Cardiac septum (tissue), 1 donor: ENCODE measurements at regions not wholly inside any gene's neighbourhood (a gene's known extent, or its start where the extent isn't known, plus 50 kb on each side); places are given as distances from the start of the nearest gene placed in this dataset.
"Not testable (repeated sequence)": the region's sequence is repeated elsewhere in the genome, so short reads cannot be mapped to it uniquely, and the experiment has no call there.

ENCODE experiments used
- DNase-seq: peaks from one replicate; pipeline ENCODE4 v3.0.0-alpha.2; 2020; ENCODE audit warnings: low spot score
- intact Hi-C: fragments of 100-400 bp; cut with DNase I; formaldehyde crosslinking; loops from one replicate; pipeline ENCODE4 v1.14.0; 2022
- donor health status: DM: no; HTN: no; CAD: no.

- DNase-seq, intact Hi-C loops: not testable (repeated sequence)
Measured at GRCh38 chr16:29228664-29229611, 177.6 kb downstream of the NPIPB11 start.

DNA sequence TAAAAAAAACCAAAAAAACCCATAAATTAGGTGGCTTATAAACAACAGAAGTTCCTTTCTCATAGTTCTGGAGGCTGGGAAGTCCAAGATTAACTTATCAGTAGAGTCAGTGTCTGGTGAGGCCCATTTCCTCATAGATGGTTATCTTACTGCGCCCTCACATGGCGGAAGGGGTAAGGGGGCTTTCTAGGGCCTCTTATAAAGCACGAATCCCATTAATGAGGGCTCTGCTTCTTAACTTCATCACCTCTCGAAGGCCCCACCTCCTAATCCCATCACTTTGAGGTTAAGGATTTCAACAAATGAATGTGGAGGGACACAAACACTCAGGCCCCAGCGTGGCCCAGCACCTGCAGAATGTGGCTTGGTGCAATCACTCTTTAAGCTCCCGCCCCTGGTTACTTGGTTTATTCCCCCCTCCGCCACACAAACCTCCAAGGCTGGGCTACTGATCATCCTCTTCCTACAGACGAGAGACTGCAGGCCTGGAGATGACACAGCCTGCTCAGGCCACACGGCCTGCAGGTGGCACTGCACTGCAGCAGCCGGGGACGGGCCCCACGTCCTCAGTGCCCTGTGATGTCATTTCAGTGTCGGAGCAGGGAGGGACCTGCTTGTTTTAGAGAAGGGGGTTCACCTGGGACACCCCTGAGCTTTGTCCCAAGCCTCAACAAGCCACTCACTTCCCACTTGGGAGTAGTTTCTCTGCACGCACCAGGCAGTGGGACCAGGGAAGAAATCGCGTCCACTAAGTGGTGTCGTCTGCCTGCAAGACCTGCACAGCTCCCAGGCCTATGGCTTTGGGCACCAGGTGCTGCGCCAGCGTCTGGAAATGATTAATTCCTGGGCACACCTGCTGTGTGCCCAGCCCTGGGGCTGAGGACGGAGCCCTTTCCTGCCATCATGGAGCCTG, 178.5 kb downstream of the NPIPB11 start:
- DNase-seq, intact Hi-C loops: not testable (repeated sequence)

- intact Hi-C loops = no loop called here
- DNase-seq = no peak
Measured at GRCh38 chr16:29226782-29227181, 179.7 kb downstream of the NPIPB11 start.

DNA sequence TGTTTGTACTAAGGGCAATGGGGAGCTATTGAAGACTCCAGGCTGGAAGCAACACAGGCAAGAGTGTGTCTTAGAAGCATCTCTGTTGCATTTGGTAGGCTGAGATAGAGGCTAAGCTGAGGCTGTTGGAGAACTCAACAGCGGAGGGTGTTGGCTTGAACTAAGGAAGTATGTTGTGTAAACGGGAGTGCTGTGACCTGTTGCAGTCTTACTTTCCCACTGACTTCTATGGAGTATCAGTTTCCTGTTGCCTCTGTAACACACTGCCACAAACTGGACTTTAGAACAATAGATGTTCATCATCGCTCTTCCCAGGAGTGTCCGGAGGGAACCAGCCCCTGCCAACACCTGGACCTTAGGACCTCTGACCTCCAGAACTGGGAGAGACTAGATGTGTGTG, 181.8 kb downstream of the NPIPB11 start:
- peak; percentile 22 for DNase-seq
- intact Hi-C loops = not testable (repeated sequence)

DNA sequence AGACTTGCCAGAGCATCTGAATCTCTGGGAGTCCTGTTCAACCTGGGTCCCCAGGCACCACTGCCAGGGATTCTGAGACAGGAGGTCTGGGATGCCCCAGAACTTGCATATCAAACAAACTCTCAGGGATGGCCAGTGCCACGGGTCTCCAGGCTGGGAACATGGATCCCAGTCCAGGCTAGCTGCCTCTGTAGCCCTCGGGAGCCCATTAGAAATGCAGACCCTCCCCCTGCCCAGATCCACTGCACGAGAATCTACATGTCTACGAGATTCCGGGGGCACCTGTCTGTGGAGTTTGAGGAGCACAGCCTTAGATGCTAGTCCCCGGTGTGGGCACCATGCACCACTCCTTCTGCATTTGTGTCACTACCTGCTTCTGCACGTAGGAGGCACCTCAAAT, 183.9 kb downstream of the NPIPB11 start:
- intact Hi-C loops = not testable (repeated sequence)

DNA sequence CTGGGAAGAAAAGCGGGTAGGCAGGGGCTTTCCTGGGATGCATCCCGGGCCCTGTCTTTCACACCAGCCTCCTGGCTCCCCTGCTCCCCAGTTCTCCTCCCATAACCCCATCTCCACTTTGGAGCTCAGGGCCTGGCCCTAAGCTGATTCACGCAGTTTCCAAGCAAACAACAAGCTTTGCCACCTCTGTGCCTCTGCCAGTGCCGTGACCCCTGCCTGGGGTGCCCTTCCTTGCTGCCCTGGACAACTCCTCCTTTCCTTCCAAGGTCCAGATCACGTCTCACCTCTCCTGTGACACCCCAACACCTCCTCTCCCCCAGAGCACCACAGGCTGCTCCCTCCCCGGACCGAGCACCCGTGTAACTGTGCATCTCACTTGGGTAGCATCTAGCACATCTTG, 184.5 kb downstream of the NPIPB11 start:
- intact Hi-C loops, DNase-seq: not testable (repeated sequence)

More for the DNA sequence above, 183.9 kb downstream of the NPIPB11 start:
- peak; percentile 36 for DNase-seq

- DNase-seq, intact Hi-C loops: not testable (repeated sequence)
Measured at GRCh38 chr16:29221281-29221955, 185.1 kb downstream of the NPIPB11 start.

DNA sequence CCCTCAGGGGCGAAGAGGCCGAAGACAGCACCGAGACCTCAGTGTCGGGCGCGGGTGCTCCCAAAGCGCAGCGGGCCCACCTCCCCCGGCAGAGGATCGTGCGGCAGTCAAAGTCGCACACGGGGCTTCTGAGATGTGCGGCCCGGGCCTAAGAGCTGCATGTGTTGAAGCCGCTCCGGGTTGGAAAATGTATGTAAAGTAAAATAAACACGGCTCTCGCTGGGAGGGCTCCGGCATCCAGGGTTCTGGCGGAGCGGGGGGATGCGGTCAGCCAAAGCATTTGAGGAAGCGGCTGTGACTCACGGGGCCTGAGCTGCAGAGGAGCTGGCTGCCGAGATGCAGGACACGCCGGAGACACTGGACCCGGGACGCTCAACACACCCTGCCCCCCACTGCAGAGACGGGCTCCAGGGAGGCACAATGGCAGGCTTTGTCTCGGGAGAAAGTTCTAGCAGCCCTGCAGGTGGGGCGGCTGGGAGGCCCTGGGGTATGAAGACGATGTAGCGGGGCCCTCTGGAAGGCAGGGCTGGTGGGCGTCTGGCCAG, 185.8 kb downstream of the NPIPB11 start:
- intact Hi-C loops = not testable (repeated sequence)
- peak; percentile 47 for DNase-seq

GRCh38 chr16:29219966-29220646, 186.4 kb downstream of the NPIPB11 start:
- peak; percentile 38 for DNase-seq
- intact Hi-C loops = not testable (repeated sequence)

DNA sequence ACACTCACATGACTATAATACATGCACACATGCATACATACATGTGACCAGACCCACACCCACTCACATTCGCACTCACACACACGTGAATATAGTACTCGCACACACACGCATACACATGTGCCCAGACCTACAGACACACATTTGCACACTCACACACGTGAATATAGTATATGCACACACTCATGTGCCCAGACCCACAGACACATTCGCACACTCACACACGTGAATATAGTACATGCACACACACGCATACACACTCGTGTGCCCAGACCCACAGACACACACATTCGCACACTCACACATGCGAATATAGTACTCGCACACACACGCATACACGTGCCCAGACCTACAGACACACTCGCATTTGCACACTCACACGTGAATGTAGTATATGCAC, 186.9 kb downstream of the NPIPB11 start:
- DNase-seq = peak; percentile 27
- intact Hi-C loops = not testable (repeated sequence)

GRCh38 chr16:29218649-29219048, 187.9 kb downstream of the NPIPB11 start:
- DNase-seq, intact Hi-C loops: not testable (repeated sequence)

GRCh38 chr16:29218171-29218570, 188.3 kb downstream of the NPIPB11 start:
- DNase-seq, intact Hi-C loops: not testable (repeated sequence)

- intact Hi-C loops = not testable (repeated sequence)
Measured at GRCh38 chr16:29217752-29218126, 188.8 kb downstream of the NPIPB11 start.

GRCh38 chr16:29217104-29217751, 189.3 kb downstream of the NPIPB11 start:
- DNase-seq, intact Hi-C loops: not testable (repeated sequence)

More at GRCh38 chr16:29217752-29218126, 188.8 kb downstream of the NPIPB11 start:
- DNase-seq = not testable (repeated sequence)

DNA sequence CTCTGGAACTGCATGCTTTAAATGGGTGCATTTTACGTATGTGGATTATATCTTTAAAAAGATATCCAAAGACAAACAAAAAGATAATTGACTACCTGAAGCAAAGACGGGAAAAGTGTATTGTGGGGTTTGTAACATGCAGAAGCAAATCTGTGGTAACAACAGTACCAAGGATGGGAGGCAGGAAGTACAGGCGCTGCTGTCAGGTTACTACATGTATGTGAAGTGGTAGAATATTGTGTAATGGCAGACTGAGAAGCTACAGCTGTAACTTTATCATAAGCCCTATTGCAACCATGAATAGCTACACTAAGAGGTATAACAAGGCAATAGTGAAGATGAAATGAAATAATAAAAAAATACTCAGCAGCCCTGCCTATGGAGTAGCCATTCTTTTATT, 192.7 kb downstream of the NPIPB11 start:
- intact Hi-C loops = not testable (repeated sequence)
- DNase-seq = peak; percentile 17

DNA sequence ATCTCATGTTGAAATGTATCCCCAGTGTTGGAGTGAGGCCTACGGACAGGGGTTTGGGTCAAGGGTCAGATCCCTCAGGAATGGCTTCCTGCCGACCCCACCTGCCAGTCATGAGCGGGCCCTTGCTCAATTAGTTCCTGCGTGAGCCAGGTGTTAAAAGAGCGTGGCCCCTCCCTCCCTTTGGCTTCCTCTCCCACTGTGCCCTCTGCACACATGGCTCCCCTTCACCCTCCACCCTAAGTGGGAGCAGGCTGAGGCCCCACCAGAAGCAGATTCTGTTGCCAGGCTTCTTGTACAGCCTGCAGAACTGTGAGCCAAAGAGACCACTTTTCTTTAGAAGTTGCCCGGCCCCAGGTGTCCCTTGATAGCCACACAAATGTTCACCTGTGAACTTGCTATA, 193.3 kb downstream of the NPIPB11 start:
- intact Hi-C loops = not testable (repeated sequence)
- DNase-seq = peak; percentile 10

GRCh38 chr16:29212084-29213027, 194.2 kb downstream of the NPIPB11 start:
- intact Hi-C loops = not testable (repeated sequence)
- DNase-seq = peak; percentile 46
